ENCODE measurements at regions not wholly inside any gene's neighbourhood (a gene's known extent, or its start where the extent isn't known, plus 50 kb on each side); places are given as distances from the start of the nearest gene placed in this dataset.

GRCh38 chr9:82385633-82386032 is 397.1 kb downstream of the SPATA31D1 start:
- H3K4me1 Mint-ChIP-seq, result peaks cover 13 to 16% of the 10 kb centered on the region in 2 experiments

More at GRCh38 chr9:82385633-82386032, 397.1 kb downstream of the SPATA31D1 start:
- H3K79me1 ChIP-seq (ENCODE audit: insufficient read depth, low read depth, low read length, poor library complexity, severe bottlenecking), result no peaks in the 10 kb centered on the region
- WGBS (ENCODE audit: extremely low coverage, insufficient read length, low lambda C conversion rate), result no CpG with 5 or more reads among the region's 1 CpG
- no peaks in the 10 kb centered on the region for H3K79me2 ChIP-seq (ENCODE audit: insufficient read depth, low read length)
- no peaks in the 10 kb centered on the region for H3K27me3 Mint-ChIP-seq (ENCODE audit: low read depth)
- no peak overlapping the region for H3K18ac ChIP-seq (ENCODE audit: insufficient read length, low read depth, low read length)
- DNase-seq, result no peak
- H3K4me2 ChIP-seq (ENCODE audit: insufficient read depth, insufficient read length, low read length), result no peak overlapping the region
- no peaks in the 10 kb centered on the region for H3K9me3 ChIP-seq (ENCODE audit: control insufficient read depth, low read depth, low read length)
- no peak overlapping the region for H3K27ac Mint-ChIP-seq
- no peaks in the 10 kb centered on the region; a peak in 1 of 7 replicates for H3K36me3 Mint-ChIP-seq (ENCODE audit: insufficient read depth in 1 of 3, low read depth in 3 of 3)
- no peak overlapping the region for H2BK15ac ChIP-seq (ENCODE audit: low read depth, low read length)
- no peak overlapping the region for H2AFZ ChIP-seq (ENCODE audit: low read length)
- TF ChIP-seq, protein P1, sequence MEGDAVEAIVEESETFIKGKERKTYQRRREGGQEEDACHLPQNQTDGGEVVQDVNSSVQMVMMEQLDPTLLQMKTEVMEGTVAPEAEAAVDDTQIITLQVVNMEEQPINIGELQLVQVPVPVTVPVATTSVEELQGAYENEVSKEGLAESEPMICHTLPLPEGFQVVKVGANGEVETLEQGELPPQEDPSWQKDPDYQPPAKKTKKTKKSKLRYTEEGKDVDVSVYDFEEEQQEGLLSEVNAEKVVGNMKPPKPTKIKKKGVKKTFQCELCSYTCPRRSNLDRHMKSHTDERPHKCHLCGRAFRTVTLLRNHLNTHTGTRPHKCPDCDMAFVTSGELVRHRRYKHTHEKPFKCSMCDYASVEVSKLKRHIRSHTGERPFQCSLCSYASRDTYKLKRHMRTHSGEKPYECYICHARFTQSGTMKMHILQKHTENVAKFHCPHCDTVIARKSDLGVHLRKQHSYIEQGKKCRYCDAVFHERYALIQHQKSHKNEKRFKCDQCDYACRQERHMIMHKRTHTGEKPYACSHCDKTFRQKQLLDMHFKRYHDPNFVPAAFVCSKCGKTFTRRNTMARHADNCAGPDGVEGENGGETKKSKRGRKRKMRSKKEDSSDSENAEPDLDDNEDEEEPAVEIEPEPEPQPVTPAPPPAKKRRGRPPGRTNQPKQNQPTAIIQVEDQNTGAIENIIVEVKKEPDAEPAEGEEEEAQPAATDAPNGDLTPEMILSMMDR (conservative IDR thresholded peaks at IDR 0.05), result no peak
- no peak overlapping the region for H3T11ph ChIP-seq (ENCODE audit: low read length)
- no peaks in the 10 kb centered on the region for H3K23me2 ChIP-seq (ENCODE audit: insufficient read length, low read depth, low read length, poor library complexity, severe bottlenecking)
- H4K5ac ChIP-seq (ENCODE audit: insufficient read length, low read depth, low read length), result no peak overlapping the region
- no peaks in the 10 kb centered on the region for H4K20me1 ChIP-seq (ENCODE audit: control insufficient read depth, insufficient read depth, insufficient read length)
- no peak overlapping the region for H2BK12ac ChIP-seq (ENCODE audit: insufficient read length, low read depth, low read length)
- no peaks in the 10 kb centered on the region for H3K27me3 ChIP-seq (ENCODE audit: insufficient read depth, low read length)
- H3K4ac ChIP-seq (ENCODE audit: low read depth, low read length), result no peak overlapping the region
- H3K27ac ChIP-seq (ENCODE audit: insufficient read length, low read depth, low read length), result no peak overlapping the region
- no peak overlapping the region for H2AK5ac ChIP-seq (ENCODE audit: insufficient read length, low read length)
- no peak overlapping the region for H3K23ac ChIP-seq (ENCODE audit: insufficient read length, low read depth, low read length)
- no peak overlapping the region for H4K8ac ChIP-seq (replicated peaks; ENCODE audit: insufficient read length, low read depth, low read length)
- no peak overlapping the region for H3K14ac ChIP-seq (ENCODE audit: insufficient read depth, low read length)
- H3K4me3 Mint-ChIP-seq, result no peak overlapping the region
- no peak overlapping the region for H2BK20ac ChIP-seq (ENCODE audit: low read depth, low read length, poor library complexity, severe bottlenecking)
- H2BK120ac ChIP-seq (ENCODE audit: low read depth, low read length, poor library complexity, severe bottlenecking), result no peak overlapping the region
- H2BK5ac ChIP-seq (ENCODE audit: insufficient read length, low read length), result no peak overlapping the region
- no peak overlapping the region for H3K9ac ChIP-seq (ENCODE audit: extremely low read depth, insufficient read length, low read length)
- H4K91ac ChIP-seq (ENCODE audit: insufficient read length, low read depth, low read length), result no peak overlapping the region
- peaks cover 0 to 8% of the 10 kb centered on the region in 2 experiments; a peak in 3 of 5 replicates for H3K9me3 Mint-ChIP-seq
- peaks cover 5% of the 10 kb centered on the region for H3K4me1 ChIP-seq (ENCODE audit: insufficient read depth, low read length)
- H3K56ac ChIP-seq (ENCODE audit: insufficient read length, low read depth, low read length), result no peak overlapping the region
